Astrocyte of the cerebellum (primary cell): ENCODE measurements at regions not wholly inside any gene's neighbourhood (a gene's known extent, or its start where the extent isn't known, plus 50 kb on each side); places are given as distances from the start of the nearest gene placed in this dataset.

ENCODE experiments used
- DNase-seq: peaks from one replicate; pipeline ENCODE4 v3.0.0-alpha.2; 2011; ENCODE audit warnings: low read depth
- H3K4me3 ChIP-seq: 2 replicates; pipeline ENCODE4 v1.5.1; 2011; ENCODE audit warnings: mild to moderate bottlenecking, low read depth, low read length, moderate library complexity
- CTCF ChIP-seq: IDR thresholded peaks from 2 replicates; pipeline ENCODE4 v1.5.1; 2012; ENCODE audit warnings: low read length, low read depth, moderate library complexity, mild to moderate bottlenecking; ENCODE audit errors: missing control alignments
- in situ Hi-C: cut with HindIII; loops from 2 replicates; pipeline ENCODE4 v1.10.0; 2017; ENCODE audit warnings: low sequenced_read_pairs

DNA sequence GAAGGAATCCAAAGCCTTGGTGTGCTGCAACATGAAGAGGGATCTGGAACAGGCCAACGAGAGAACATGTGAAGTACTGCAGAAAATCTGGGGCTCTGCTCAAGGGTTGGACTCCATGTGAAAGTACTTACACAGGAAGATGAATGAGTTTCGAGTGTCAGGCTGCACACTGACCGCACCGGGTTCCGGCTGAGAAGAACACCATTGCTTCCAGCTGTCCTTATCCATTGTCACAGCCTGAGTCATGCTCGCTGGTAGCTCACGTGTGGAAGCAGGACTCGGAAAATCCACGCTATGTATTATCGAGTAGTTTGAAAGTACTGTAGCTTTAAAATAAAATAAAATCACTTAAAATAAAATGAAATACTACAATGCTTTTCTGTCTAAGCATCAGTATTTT, 50.4 kb upstream of the TBL1X start:
- DNase-seq = no peak
- in situ Hi-C loops = no loop called here

More for the DNA sequence above, 50.4 kb upstream of the TBL1X start:
- TF ChIP-seq CTCF = no peak
- H3K4me3 ChIP-seq = no peak overlapping the region
